KBM-7 (cell line): ENCODE measurements at regions not wholly inside any gene's neighbourhood (a gene's known extent, or its start where the extent isn't known, plus 50 kb on each side); places are given as distances from the start of the nearest gene placed in this dataset.

Experiments
- DNase-seq: peaks from one replicate; pipeline ENCODE4 v3.0.0-alpha.2; 2015
- in situ Hi-C: fragments of 300-500 bp; cut with MboI; formaldehyde crosslinking; loops from 2 replicates; pipeline ENCODE4 v1.14.3; 2020; ENCODE audit warnings: low sequenced_read_pairs, low pct_unique_long_range_greater_than_20kb, mixed read lengths

GRCh38 chr13:21942061-21942460 is 271.2 kb downstream of the FGF9 start:
- DNase-seq = no peak
- in situ Hi-C loops = no loop called here

- no peak for DNase-seq
- in situ Hi-C loops = no loop called here
Observed at GRCh38 chr13:21944610-21945009, 273.7 kb downstream of the FGF9 start.

GRCh38 chr13:21945195-21945594 is 274.3 kb downstream of the FGF9 start:
- DNase-seq = no peak
- in situ Hi-C loops = no loop called here

GRCh38 chr13:21946964-21947363 is 276.1 kb downstream of the FGF9 start:
- DNase-seq = no peak
- in situ Hi-C loops = no loop called here

- in situ Hi-C loops = no loop called here
- DNase-seq = no peak
Observed at GRCh38 chr13:21948769-21949474, 278.0 kb downstream of the FGF9 start.

GRCh38 chr13:21949818-21950429 is 279.1 kb downstream of the FGF9 start:
- in situ Hi-C loops = no loop called here
- DNase-seq = no peak

- no peak for DNase-seq
- in situ Hi-C loops = no loop called here
Observed at GRCh38 chr13:21956666-21957065, 285.8 kb downstream of the FGF9 start.

- in situ Hi-C loops = no loop called here
Observed at GRCh38 chr13:21957833-21958232, 287.0 kb downstream of the FGF9 start.

GRCh38 chr13:21960108-21960507 is 289.2 kb downstream of the FGF9 start:
- DNase-seq = no peak
- in situ Hi-C loops = no loop called here

More at GRCh38 chr13:21957833-21958232, 287.0 kb downstream of the FGF9 start:
- no peak for DNase-seq

GRCh38 chr13:21964686-21965085 is 293.8 kb downstream of the FGF9 start:
- no peak for DNase-seq
- in situ Hi-C loops = no loop called here

GRCh38 chr13:21965095-21965494 is 294.2 kb downstream of the FGF9 start:
- DNase-seq = no peak
- in situ Hi-C loops = no loop called here

- in situ Hi-C loops = no loop called here
- no peak for DNase-seq
Observed at GRCh38 chr13:21966014-21966413, 295.1 kb downstream of the FGF9 start.

GRCh38 chr13:21967871-21968270 is 297.0 kb downstream of the FGF9 start:
- in situ Hi-C loops = no loop called here

GRCh38 chr13:21970172-21970571 is 299.3 kb downstream of the FGF9 start:
- in situ Hi-C loops = no loop called here
- no peak for DNase-seq

More at GRCh38 chr13:21967871-21968270, 297.0 kb downstream of the FGF9 start:
- no peak for DNase-seq

- in situ Hi-C loops = no loop called here
- no peak for DNase-seq
Observed at GRCh38 chr13:21970918-21971317, 300.0 kb downstream of the FGF9 start.

- in situ Hi-C loops = no loop called here
- no peak for DNase-seq
Observed at GRCh38 chr13:21971662-21972621, 301.1 kb downstream of the FGF9 start.

- no peak for DNase-seq
- in situ Hi-C loops = no loop called here
Observed at GRCh38 chr13:21973437-21974125, 302.7 kb downstream of the FGF9 start.

- in situ Hi-C loops = no loop called here
- DNase-seq = no peak
Observed at GRCh38 chr13:21974741-21975140, 303.9 kb downstream of the FGF9 start.

GRCh38 chr13:21976159-21976558 is 305.3 kb downstream of the FGF9 start:
- in situ Hi-C loops = no loop called here
- no peak for DNase-seq
